Lower leg skin (tissue), 3 donors: ENCODE measurements at regions not wholly inside any gene's neighbourhood (a gene's known extent, or its start where the extent isn't known, plus 50 kb on each side); places are given as distances from the start of the nearest gene placed in this dataset.

ENCODE experiments used
- POLR2A ChIP-seq, 2 donors: fragments of 450-650 bp; IDR thresholded peaks; one replicate each; pipeline ENCODE4 v1.6.1; 2016 to 2017; ENCODE audit warnings: antibody characterized with exemption in 2 of 2, mild to moderate bottlenecking in 1 of 2, moderate library complexity in 1 of 2
- TF ChIP-seq, protein P1 (sequence below), 3 donors: fragments of 450-650 bp; IDR thresholded peaks; one replicate each; pipeline ENCODE4 v1.5.1; 2016; ENCODE audit warnings: antibody characterized with exemption in 3 of 3, mild to moderate bottlenecking in 3 of 3, moderate library complexity in 2 of 3

DNA sequence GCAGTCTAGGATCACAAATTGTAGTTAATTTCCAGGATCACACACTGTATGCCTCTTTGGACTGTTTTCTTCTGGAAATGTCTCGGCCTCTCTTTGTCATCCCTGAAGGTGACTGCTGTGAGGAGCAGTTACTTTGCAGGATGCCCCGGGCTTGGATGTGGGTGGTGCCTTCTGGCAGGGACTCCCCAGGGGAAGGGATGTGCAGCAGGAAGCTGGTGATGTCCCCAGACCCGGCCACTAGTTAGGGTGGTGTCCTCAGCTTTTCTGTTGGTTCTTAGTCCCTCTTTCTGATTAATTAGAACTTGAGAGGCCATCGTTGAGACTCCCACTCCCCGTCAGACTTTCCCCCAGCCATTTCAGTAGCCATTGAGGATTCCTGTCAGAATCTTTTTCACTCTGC is 286.6 kb upstream of the HDAC4 start:
- TF ChIP-seq, protein P1, sequence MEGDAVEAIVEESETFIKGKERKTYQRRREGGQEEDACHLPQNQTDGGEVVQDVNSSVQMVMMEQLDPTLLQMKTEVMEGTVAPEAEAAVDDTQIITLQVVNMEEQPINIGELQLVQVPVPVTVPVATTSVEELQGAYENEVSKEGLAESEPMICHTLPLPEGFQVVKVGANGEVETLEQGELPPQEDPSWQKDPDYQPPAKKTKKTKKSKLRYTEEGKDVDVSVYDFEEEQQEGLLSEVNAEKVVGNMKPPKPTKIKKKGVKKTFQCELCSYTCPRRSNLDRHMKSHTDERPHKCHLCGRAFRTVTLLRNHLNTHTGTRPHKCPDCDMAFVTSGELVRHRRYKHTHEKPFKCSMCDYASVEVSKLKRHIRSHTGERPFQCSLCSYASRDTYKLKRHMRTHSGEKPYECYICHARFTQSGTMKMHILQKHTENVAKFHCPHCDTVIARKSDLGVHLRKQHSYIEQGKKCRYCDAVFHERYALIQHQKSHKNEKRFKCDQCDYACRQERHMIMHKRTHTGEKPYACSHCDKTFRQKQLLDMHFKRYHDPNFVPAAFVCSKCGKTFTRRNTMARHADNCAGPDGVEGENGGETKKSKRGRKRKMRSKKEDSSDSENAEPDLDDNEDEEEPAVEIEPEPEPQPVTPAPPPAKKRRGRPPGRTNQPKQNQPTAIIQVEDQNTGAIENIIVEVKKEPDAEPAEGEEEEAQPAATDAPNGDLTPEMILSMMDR (IDR thresholded peaks at IDR 0.05) = no peak
- TF ChIP-seq POLR2A (IDR thresholded peaks at IDR 0.05) = no peak
